K562 (cell line): ENCODE measurements at regions not wholly inside any gene's neighbourhood (a gene's known extent, or its start where the extent isn't known, plus 50 kb on each side); places are given as distances from the start of the nearest gene placed in this dataset.

Source experiments
- ADNP ChIP-seq: fragments of 200-800 bp; sonication (Bioruptor generic); IDR thresholded peaks from 2 replicates; pipeline ENCODE4 v1.6.1; 2016; ENCODE audit warnings: missing genetic modification characterization, missing compliant biosample characterization
- FOS ChIP-seq: IDR thresholded peaks from 3 replicates; pipeline ENCODE4 v1.6.1; 2011; ENCODE audit not compliant: insufficient read length; ENCODE audit errors: extremely low read depth
- NCOA2 ChIP-seq, 2 experiments: fragments of 450-650 bp; IDR thresholded peaks; 2 replicates each; pipeline ENCODE4 v1.6.1; 2018; ENCODE audit warnings: mild to moderate bottlenecking in 2 of 2, moderate library complexity in 1 of 2; ENCODE audit not compliant: partially characterized antibody in 2 of 2
- NCOA6 ChIP-seq: fragments of 450-650 bp; IDR thresholded peaks from 2 replicates; pipeline ENCODE4 v1.6.1; 2017; ENCODE audit warnings: mild to moderate bottlenecking
- NEUROD1 ChIP-seq: fragments of 150-350 bp; IDR thresholded peaks from 2 replicates; pipeline ENCODE4 v1.6.1; 2014; ENCODE audit warnings: borderline replicate concordance, low read length, low read depth; ENCODE audit not compliant: partially characterized antibody
- SMARCE1 ChIP-seq: fragments of 450-650 bp; IDR thresholded peaks from 2 replicates; pipeline ENCODE4 v1.7.1; 2016; ENCODE audit warnings: mild to moderate bottlenecking
- SP1 ChIP-seq: sonication (generic); formaldehyde crosslinking; IDR thresholded peaks from 2 replicates; pipeline ENCODE4 v1.8.1; 2022; ENCODE audit warnings: mild to moderate bottlenecking, missing genetic modification reagents
- ZC3H8 ChIP-seq: fragments of 450-650 bp; IDR thresholded peaks from 2 replicates; pipeline ENCODE4 v1.6.1; 2017
- ZNF766 ChIP-seq: fragments of 200-800 bp; sonication (Bioruptor generic); conservative IDR thresholded peaks from 2 replicates; pipeline ENCODE4 v1.6.1; 2016; ENCODE audit warnings: missing genetic modification characterization, missing compliant biosample characterization
- TF ChIP-seq, protein P1 (sequence below): fragments of 200-600 bp; sonication (generic); IDR thresholded peaks from one replicate; pipeline ENCODE4 v1.6.1; 2012; ENCODE audit warnings: mild to moderate bottlenecking, low read depth, low read length, inconsistent platforms
- TF ChIP-seq, protein P2 (sequence below): fragments of 250-450 bp; sonication (Bioruptor Pico); IDR thresholded peaks from 2 replicates; pipeline ENCODE4 v1.6.1; 2021; ENCODE audit warnings: mild to moderate bottlenecking
- TF ChIP-seq, protein P3 (sequence below): fragments of 250-450 bp; sonication (Bioruptor Pico); IDR thresholded peaks from 2 replicates; pipeline ENCODE4 v1.4.0; 2020; ENCODE audit warnings: borderline replicate concordance

DNA sequence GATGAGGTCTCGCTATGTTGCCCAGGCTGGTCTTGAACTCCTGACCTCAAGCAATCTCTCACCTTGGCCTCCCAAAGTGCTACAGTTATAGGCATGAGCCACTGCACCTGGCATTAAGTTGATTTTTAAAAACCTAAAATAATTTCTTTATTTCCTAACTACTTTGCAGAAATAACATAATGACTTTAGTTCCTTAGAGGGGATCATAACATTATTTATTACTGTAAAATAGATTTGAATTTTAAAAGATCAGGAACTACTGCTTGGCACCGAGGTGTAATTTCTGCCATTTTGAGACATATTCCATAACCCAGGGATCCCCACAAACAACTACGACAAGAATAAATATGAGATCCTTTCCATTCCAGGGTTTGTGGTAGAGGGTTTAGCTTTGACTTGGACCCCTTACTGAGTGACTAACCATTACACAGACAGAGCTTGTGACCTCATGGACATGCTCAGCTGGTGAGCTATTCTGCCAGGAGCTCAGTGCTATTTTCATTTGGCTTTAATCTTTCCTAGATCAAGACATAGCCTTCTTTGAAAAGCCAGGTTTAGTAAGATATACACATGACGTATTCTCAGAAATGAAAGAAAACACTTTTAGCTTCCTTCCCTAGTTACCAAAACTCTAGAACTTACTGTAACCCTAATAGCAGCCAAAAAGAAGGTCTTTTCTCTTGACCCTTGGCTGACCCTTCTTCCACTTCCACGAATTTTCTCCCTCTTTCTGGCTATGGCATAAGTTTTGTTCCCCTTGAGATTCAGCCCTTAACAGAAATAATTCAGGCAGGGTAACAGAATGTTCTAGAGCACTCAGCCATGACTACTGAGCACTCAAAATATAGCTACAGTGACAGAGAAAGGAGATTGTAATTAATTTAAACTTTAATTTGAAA lies 75.1 kb upstream of the NUDT4 start (continued):
- TF ChIP-seq, protein P1, sequence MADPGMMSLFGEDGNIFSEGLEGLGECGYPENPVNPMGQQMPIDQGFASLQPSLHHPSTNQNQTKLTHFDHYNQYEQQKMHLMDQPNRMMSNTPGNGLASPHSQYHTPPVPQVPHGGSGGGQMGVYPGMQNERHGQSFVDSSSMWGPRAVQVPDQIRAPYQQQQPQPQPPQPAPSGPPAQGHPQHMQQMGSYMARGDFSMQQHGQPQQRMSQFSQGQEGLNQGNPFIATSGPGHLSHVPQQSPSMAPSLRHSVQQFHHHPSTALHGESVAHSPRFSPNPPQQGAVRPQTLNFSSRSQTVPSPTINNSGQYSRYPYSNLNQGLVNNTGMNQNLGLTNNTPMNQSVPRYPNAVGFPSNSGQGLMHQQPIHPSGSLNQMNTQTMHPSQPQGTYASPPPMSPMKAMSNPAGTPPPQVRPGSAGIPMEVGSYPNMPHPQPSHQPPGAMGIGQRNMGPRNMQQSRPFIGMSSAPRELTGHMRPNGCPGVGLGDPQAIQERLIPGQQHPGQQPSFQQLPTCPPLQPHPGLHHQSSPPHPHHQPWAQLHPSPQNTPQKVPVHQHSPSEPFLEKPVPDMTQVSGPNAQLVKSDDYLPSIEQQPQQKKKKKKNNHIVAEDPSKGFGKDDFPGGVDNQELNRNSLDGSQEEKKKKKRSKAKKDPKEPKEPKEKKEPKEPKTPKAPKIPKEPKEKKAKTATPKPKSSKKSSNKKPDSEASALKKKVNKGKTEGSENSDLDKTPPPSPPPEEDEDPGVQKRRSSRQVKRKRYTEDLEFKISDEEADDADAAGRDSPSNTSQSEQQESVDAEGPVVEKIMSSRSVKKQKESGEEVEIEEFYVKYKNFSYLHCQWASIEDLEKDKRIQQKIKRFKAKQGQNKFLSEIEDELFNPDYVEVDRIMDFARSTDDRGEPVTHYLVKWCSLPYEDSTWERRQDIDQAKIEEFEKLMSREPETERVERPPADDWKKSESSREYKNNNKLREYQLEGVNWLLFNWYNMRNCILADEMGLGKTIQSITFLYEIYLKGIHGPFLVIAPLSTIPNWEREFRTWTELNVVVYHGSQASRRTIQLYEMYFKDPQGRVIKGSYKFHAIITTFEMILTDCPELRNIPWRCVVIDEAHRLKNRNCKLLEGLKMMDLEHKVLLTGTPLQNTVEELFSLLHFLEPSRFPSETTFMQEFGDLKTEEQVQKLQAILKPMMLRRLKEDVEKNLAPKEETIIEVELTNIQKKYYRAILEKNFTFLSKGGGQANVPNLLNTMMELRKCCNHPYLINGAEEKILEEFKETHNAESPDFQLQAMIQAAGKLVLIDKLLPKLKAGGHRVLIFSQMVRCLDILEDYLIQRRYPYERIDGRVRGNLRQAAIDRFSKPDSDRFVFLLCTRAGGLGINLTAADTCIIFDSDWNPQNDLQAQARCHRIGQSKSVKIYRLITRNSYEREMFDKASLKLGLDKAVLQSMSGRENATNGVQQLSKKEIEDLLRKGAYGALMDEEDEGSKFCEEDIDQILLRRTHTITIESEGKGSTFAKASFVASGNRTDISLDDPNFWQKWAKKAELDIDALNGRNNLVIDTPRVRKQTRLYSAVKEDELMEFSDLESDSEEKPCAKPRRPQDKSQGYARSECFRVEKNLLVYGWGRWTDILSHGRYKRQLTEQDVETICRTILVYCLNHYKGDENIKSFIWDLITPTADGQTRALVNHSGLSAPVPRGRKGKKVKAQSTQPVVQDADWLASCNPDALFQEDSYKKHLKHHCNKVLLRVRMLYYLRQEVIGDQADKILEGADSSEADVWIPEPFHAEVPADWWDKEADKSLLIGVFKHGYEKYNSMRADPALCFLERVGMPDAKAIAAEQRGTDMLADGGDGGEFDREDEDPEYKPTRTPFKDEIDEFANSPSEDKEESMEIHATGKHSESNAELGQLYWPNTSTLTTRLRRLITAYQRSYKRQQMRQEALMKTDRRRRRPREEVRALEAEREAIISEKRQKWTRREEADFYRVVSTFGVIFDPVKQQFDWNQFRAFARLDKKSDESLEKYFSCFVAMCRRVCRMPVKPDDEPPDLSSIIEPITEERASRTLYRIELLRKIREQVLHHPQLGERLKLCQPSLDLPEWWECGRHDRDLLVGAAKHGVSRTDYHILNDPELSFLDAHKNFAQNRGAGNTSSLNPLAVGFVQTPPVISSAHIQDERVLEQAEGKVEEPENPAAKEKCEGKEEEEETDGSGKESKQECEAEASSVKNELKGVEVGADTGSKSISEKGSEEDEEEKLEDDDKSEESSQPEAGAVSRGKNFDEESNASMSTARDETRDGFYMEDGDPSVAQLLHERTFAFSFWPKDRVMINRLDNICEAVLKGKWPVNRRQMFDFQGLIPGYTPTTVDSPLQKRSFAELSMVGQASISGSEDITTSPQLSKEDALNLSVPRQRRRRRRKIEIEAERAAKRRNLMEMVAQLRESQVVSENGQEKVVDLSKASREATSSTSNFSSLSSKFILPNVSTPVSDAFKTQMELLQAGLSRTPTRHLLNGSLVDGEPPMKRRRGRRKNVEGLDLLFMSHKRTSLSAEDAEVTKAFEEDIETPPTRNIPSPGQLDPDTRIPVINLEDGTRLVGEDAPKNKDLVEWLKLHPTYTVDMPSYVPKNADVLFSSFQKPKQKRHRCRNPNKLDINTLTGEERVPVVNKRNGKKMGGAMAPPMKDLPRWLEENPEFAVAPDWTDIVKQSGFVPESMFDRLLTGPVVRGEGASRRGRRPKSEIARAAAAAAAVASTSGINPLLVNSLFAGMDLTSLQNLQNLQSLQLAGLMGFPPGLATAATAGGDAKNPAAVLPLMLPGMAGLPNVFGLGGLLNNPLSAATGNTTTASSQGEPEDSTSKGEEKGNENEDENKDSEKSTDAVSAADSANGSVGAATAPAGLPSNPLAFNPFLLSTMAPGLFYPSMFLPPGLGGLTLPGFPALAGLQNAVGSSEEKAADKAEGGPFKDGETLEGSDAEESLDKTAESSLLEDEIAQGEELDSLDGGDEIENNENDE: no peak
- TF ChIP-seq NCOA2 (IDR thresholded peaks at IDR 0.05; ENCODE audit: partially characterized antibody in 2 of 2): peak in 1 of 2 experiments; percentile 20
- no peak for TF ChIP-seq NEUROD1
- peak; percentile 44; the same call in 1 of the 2 replicates for TF ChIP-seq SMARCE1
- no peak for TF ChIP-seq SP1 (CRISPR knock-in tag)
- TF ChIP-seq ZNF766 (CRISPR knock-in tag): 0 out of 2 replicates have a peak, but pooled peaks have one; percentile 31
- TF ChIP-seq, protein P2, sequence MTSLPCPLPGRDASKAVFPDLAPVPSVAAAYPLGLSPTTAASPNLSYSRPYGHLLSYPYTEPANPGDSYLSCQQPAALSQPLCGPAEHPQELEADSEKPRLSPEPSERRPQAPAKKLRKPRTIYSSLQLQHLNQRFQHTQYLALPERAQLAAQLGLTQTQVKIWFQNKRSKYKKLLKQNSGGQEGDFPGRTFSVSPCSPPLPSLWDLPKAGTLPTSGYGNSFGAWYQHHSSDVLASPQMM: no peak
- TF ChIP-seq ZC3H8: no peak
- TF ChIP-seq, protein P3, sequence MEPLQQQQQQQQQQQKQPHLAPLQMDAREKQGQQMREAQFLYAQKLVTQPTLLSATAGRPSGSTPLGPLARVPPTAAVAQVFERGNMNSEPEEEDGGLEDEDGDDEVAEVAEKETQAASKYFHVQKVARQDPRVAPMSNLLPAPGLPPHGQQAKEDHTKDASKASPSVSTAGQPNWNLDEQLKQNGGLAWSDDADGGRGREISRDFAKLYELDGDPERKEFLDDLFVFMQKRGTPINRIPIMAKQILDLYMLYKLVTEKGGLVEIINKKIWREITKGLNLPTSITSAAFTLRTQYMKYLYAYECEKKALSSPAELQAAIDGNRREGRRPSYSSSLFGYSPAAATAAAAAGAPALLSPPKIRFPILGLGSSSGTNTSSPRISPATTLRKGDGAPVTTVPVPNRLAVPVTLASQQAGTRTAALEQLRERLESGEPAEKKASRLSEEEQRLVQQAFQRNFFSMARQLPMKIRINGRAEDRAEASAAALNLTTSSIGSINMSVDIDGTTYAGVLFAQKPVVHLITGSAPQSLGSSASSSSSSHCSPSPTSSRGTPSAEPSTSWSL (CRISPR knock-in tag): no peak
- peak; percentile 57; the same call in 1 of the 2 replicates for TF ChIP-seq ADNP
- no peak; the same call in 1 of the 2 replicates for TF ChIP-seq NCOA6
- no peak for TF ChIP-seq FOS
